ENCODE measurements at regions not wholly inside any gene's neighbourhood (a gene's known extent, or its start where the extent isn't known, plus 50 kb on each side); places are given as distances from the start of the nearest gene placed in this dataset.

DNA sequence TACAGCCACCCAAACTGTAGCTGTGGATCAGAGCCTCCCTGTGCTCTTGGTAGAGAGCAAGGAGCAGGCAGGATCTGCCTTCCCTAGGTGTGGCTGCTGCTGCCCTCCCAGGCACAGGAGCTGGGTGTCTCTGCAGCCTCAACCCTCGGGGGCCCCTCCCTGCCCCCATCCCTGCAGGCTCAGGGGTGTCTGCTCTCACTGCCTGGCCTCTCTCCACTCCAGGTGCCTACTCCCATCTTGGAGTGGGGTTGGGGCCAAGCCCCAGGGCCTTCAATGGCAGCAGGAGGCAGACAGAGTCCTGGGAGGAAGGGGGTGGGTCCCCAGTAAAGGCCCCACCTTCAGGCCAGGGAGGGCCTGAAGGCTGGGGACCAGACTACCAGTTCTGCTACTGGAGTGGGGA is 189.7 kb upstream of the OSR1 start:
- intact Hi-C loops (cut with micrococcal nuclease), result no loop called here

DNA sequence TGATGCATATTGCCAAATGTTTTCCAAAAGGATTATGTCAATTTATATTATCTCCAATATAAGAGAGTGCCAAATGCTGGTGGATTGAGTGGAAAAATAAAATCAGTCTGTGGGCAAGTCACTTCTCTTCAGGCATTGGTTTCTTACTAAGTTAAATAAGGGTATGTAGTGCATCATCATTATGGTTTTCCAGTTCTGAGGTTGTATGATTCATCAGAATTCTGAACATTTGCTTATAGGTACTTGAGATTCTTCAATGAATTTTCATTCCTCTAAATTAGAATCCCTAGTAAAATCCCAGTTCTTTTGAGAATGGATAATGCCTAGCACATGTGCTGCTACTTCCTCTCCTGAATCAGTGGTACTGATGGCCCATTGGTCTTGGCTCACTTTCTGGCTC is 188.9 kb upstream of the OSR1 start:
- no peak overlapping the region for H3K27ac Mint-ChIP-seq
- Histone ChIP-seq H3K79me2 (ENCODE audit: control insufficient read depth, insufficient read depth, low read length) (no peaks in the 10 kb centered on the region), H4K20me1 (ENCODE audit: control insufficient read depth, insufficient read depth, low read length, poor library complexity, severe bottlenecking) (no peaks in the 10 kb centered on the region), H2AFZ (ENCODE audit: insufficient read depth, low read depth, low read length, poor library complexity, severe bottlenecking) (no peak overlapping the region), H3K9me3 (ENCODE audit: control extremely low read depth in 1 of 3, control insufficient read depth in 2 of 3, insufficient read depth in 1 of 3, low read length in 2 of 3) (peaks cover 0 to 11% (median 0%) of the 10 kb centered on the region in 3 donors), H3K9ac (ENCODE audit: low read length) (no peak overlapping the region), H3K4me1 (ENCODE audit: control insufficient read depth in 2 of 2, insufficient read depth in 2 of 2, low read length in 2 of 2) (no peaks in the 10 kb centered on the region), H3K4me3 (ENCODE audit: control extremely low read depth in 1 of 5, extremely low read depth in 1 of 5, insufficient read depth in 1 of 5, low read depth in 2 of 5, low read length in 4 of 5) (no peak overlapping the region), H3K27ac (ENCODE audit: low read length in 2 of 2) (no peak overlapping the region), H3K4me2 (replicated peaks; ENCODE audit: low read depth, low read length, poor library complexity, severe bottlenecking) (no peak overlapping the region), H3K27me3 (replicated peaks in 1 of 4; ENCODE audit: control extremely low read depth in 1 of 4, control insufficient read depth in 3 of 4, insufficient read depth in 4 of 4, low read length in 3 of 4) (no peaks in the 10 kb centered on the region), H3K36me3 (replicated peaks in 1 of 2; ENCODE audit: control extremely low read depth in 1 of 2, control insufficient read depth in 1 of 2, extremely low read depth in 1 of 2, insufficient read depth in 2 of 2, low read length in 1 of 2) (no peaks in the 10 kb centered on the region)
- intact Hi-C loops (cut with micrococcal nuclease), result loop anchor here (1.0 kb wide), 1 partner anchor 12 kb away; no protein-coding TSS in a partner anchor
- peaks cover 4% of the 10 kb centered on the region for H3K27me3 Mint-ChIP-seq
- TF ChIP-seq, protein P1, sequence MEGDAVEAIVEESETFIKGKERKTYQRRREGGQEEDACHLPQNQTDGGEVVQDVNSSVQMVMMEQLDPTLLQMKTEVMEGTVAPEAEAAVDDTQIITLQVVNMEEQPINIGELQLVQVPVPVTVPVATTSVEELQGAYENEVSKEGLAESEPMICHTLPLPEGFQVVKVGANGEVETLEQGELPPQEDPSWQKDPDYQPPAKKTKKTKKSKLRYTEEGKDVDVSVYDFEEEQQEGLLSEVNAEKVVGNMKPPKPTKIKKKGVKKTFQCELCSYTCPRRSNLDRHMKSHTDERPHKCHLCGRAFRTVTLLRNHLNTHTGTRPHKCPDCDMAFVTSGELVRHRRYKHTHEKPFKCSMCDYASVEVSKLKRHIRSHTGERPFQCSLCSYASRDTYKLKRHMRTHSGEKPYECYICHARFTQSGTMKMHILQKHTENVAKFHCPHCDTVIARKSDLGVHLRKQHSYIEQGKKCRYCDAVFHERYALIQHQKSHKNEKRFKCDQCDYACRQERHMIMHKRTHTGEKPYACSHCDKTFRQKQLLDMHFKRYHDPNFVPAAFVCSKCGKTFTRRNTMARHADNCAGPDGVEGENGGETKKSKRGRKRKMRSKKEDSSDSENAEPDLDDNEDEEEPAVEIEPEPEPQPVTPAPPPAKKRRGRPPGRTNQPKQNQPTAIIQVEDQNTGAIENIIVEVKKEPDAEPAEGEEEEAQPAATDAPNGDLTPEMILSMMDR (IDR thresholded peaks at IDR 0.05), result no peak
- TF ChIP-seq EZH2 (IDR thresholded peaks at IDR 0.05; ENCODE audit: borderline replicate concordance, insufficient read depth, low read depth, low read length, poor library complexity, severe bottlenecking), result no peak
- no peak overlapping the region for H3K4me3 Mint-ChIP-seq
- POLR2A ChIA-PET, result no interaction called here
- CTCF ChIA-PET, result no interaction called here
- no peaks in the 10 kb centered on the region for H3K9me3 Mint-ChIP-seq (ENCODE audit: insufficient read depth)
- DNase-seq, result no peak
- no peak for ATAC-seq (ENCODE audit: low read depth)
- H3K4me1 Mint-ChIP-seq, result no peaks in the 10 kb centered on the region

More for the DNA sequence above, 189.7 kb upstream of the OSR1 start:
- H3K36me3 ChIP-seq (replicated peaks in 1 of 2; ENCODE audit: control extremely low read depth in 1 of 2, control insufficient read depth in 1 of 2, extremely low read depth in 1 of 2, insufficient read depth in 2 of 2, low read length in 1 of 2), result no peaks in the 10 kb centered on the region
- CTCF ChIA-PET, result no interaction called here
- 30% methylated on average over 1 of the region's 1 CpG for WGBS (ENCODE audit: insufficient coverage)
- H3K9me3 ChIP-seq (ENCODE audit: control extremely low read depth in 1 of 3, control insufficient read depth in 2 of 3, insufficient read depth in 1 of 3, low read length in 2 of 3), result peaks cover 0 to 11% (median 0%) of the 10 kb centered on the region in 3 donors
- no peak overlapping the region for H2AFZ ChIP-seq (ENCODE audit: insufficient read depth, low read depth, low read length, poor library complexity, severe bottlenecking)
- ATAC-seq (ENCODE audit: low read depth) (no peak), DNase-seq (no peak)
- H3K4me3 Mint-ChIP-seq, result no peak overlapping the region
- no peaks in the 10 kb centered on the region for H3K79me2 ChIP-seq (ENCODE audit: control insufficient read depth, insufficient read depth, low read length)
- H3K4me2 ChIP-seq (replicated peaks; ENCODE audit: low read depth, low read length, poor library complexity, severe bottlenecking), result no peak overlapping the region
- no peak overlapping the region for H3K27ac ChIP-seq (ENCODE audit: low read length in 2 of 2)
- H4K20me1 ChIP-seq (ENCODE audit: control insufficient read depth, insufficient read depth, low read length, poor library complexity, severe bottlenecking), result no peaks in the 10 kb centered on the region
- H3K4me3 ChIP-seq (ENCODE audit: control extremely low read depth in 1 of 5, extremely low read depth in 1 of 5, insufficient read depth in 1 of 5, low read depth in 2 of 5, low read length in 4 of 5), result no peak overlapping the region
- H3K4me1 ChIP-seq (ENCODE audit: control insufficient read depth in 2 of 2, insufficient read depth in 2 of 2, low read length in 2 of 2), result no peaks in the 10 kb centered on the region
- no peak overlapping the region for H3K27ac Mint-ChIP-seq
- POLR2A ChIA-PET, result no interaction called here
- no peaks in the 10 kb centered on the region for H3K27me3 ChIP-seq (replicated peaks in 1 of 4; ENCODE audit: control extremely low read depth in 1 of 4, control insufficient read depth in 3 of 4, insufficient read depth in 4 of 4, low read length in 3 of 4)
- no peaks in the 10 kb centered on the region for H3K9me3 Mint-ChIP-seq (ENCODE audit: insufficient read depth)
- no peaks in the 10 kb centered on the region for H3K4me1 Mint-ChIP-seq
- H3K27me3 Mint-ChIP-seq, result peaks cover 4% of the 10 kb centered on the region
- H3K9ac ChIP-seq (ENCODE audit: low read length), result no peak overlapping the region
- TF ChIP-seq, protein P1 (IDR thresholded peaks at IDR 0.05), result no peak
- TF ChIP-seq EZH2 (IDR thresholded peaks at IDR 0.05; ENCODE audit: borderline replicate concordance, insufficient read depth, low read depth, low read length, poor library complexity, severe bottlenecking), result no peak

Measured in B cell (primary cell).